Fibroblast of lung (primary cell): ENCODE measurements at regions not wholly inside any gene's neighbourhood (a gene's known extent, or its start where the extent isn't known, plus 50 kb on each side); places are given as distances from the start of the nearest gene placed in this dataset.
A peak's percentile ranks its signal among the peaks of the same experiment; 100 is the strongest.

ENCODE experiments used
- DNase-seq, 2 donors: peaks; one replicate each; pipeline versions ENCODE4 v3.0.0 to v3.0.0-alpha.2; 2010; ENCODE audit warnings: low read depth in 2 of 2
- H2AFZ ChIP-seq: 2 replicates; pipeline ENCODE4 v1.5.1; 2012; ENCODE audit warnings: low read length, control low read depth, inconsistent platforms
- H3K27ac ChIP-seq: 2 replicates; pipeline ENCODE4 v1.5.1; 2011; ENCODE audit warnings: low read length, control low read depth; ENCODE audit not compliant: insufficient read depth
- H3K27me3 ChIP-seq: 2 replicates; pipeline ENCODE4 v1.5.1; 2011; ENCODE audit warnings: mild to moderate bottlenecking, low read length; ENCODE audit not compliant: control insufficient read depth, insufficient read depth
- H3K36me3 ChIP-seq: 2 replicates; pipeline ENCODE4 v1.5.1; 2011; ENCODE audit warnings: low read length; ENCODE audit not compliant: control insufficient read depth, insufficient read depth
- H3K4me1 ChIP-seq: 2 replicates; pipeline ENCODE4 v1.5.1; 2011; ENCODE audit warnings: low read length; ENCODE audit not compliant: control insufficient read depth, insufficient read depth; ENCODE audit errors: extremely low read depth
- H3K4me2 ChIP-seq: 2 replicates; pipeline ENCODE4 v1.5.1; 2011; ENCODE audit warnings: low read length, control low read depth; ENCODE audit not compliant: insufficient read depth; ENCODE audit errors: extremely low read depth
- H3K4me3 ChIP-seq, 4 experiments: fragments of 200-600 bp in 1 of 4; sonication (generic) in 1 of 4; replicated peaks in 1 of 4; 2 replicates each; pipeline ENCODE4 v1.5.1; 2011 to 2016; ENCODE audit warnings: low read length in 4 of 4, low read depth in 3 of 4, mild to moderate bottlenecking in 3 of 4, control low read depth in 2 of 4, inconsistent platforms in 1 of 4, mixed read lengths in 1 of 4; ENCODE audit not compliant: insufficient read depth in 1 of 4; ENCODE audit errors: control extremely low read depth in 1 of 4
- H3K79me2 ChIP-seq: 2 replicates; pipeline ENCODE4 v1.5.1; 2012; ENCODE audit warnings: mild to moderate bottlenecking, low read length, inconsistent platforms; ENCODE audit not compliant: control insufficient read depth, insufficient read depth
- H3K9ac ChIP-seq: 2 replicates; pipeline ENCODE4 v1.5.1; 2011; ENCODE audit warnings: mild to moderate bottlenecking, low read length, control low read depth; ENCODE audit not compliant: insufficient read depth
- H3K9me3 ChIP-seq: 2 replicates; pipeline ENCODE4 v1.5.1; 2012; ENCODE audit warnings: low read depth, low read length; ENCODE audit not compliant: control insufficient read depth, insufficient read depth
- H4K20me1 ChIP-seq: 2 replicates; pipeline ENCODE4 v1.5.1; 2011; ENCODE audit warnings: low read length; ENCODE audit not compliant: control insufficient read depth, insufficient read depth; ENCODE audit errors: extremely low read depth
- CTCF ChIP-seq, 2 donors: IDR thresholded peaks in 1 of 2; conservative IDR thresholded peaks in 1 of 2; 1 replicate in 1 of 2; 2 replicates in 1 of 2; pipeline ENCODE4 v1.5.1; 2011 to 2012; ENCODE audit warnings: low read length in 2 of 2, control low read depth in 1 of 2, inconsistent platforms in 1 of 2, low read depth in 1 of 2, mild to moderate bottlenecking in 1 of 2
- EZH2 ChIP-seq: IDR thresholded peaks from 2 replicates; pipeline ENCODE4 v1.5.1; 2012; ENCODE audit warnings: low read length, control low read depth, mild to moderate bottlenecking; ENCODE audit errors: missing control alignments

GRCh38 chrX:44470816-44471215 is 71.8 kb downstream of the FUNDC1 start:
- Histone ChIP-seq H3K9me3 (no peaks in the 10 kb centered on the region), H3K79me2 (no peaks in the 10 kb centered on the region), H3K4me1 (no peaks in the 10 kb centered on the region), H3K4me2 (no peak overlapping the region), H2AFZ (no peak overlapping the region), H3K9ac (no peak overlapping the region), H3K36me3 (no peaks in the 10 kb centered on the region), H4K20me1 (no peaks in the 10 kb centered on the region), H3K4me3 (no peak overlapping the region), H3K27ac (no peak overlapping the region), H3K27me3 (no peaks in the 10 kb centered on the region)
- no peak for DNase-seq
- no peak for TF ChIP-seq CTCF (conservative IDR thresholded peaks at IDR 0.05 in 1 of 2, IDR thresholded peaks at IDR 0.05 in 1 of 2; ENCODE audit: low read depth in 1 of 2, low read length in 2 of 2)
- TF ChIP-seq EZH2 = no peak

GRCh38 chrX:44462850-44463249 is 79.8 kb downstream of the FUNDC1 start:
- Histone ChIP-seq H2AFZ (no peak overlapping the region), H3K27me3 (no peaks in the 10 kb centered on the region), H3K4me2 (no peak overlapping the region), H3K4me1 (no peaks in the 10 kb centered on the region), H3K27ac (no peak overlapping the region), H4K20me1 (no peaks in the 10 kb centered on the region), H3K9ac (no peak overlapping the region), H3K36me3 (no peaks in the 10 kb centered on the region), H3K9me3 (no peaks in the 10 kb centered on the region), H3K4me3 (no peak overlapping the region), H3K79me2 (no peaks in the 10 kb centered on the region)
- peak; percentile 2 to 53 for DNase-seq
- no peak for TF ChIP-seq CTCF (conservative IDR thresholded peaks at IDR 0.05 in 1 of 2, IDR thresholded peaks at IDR 0.05 in 1 of 2; ENCODE audit: low read depth in 1 of 2, low read length in 2 of 2)
- TF ChIP-seq EZH2 = no peak

- H3K79me2 ChIP-seq = no peaks in the 10 kb centered on the region
- no peak overlapping the region for H3K4me3 ChIP-seq
- DNase-seq = peak; percentile 2 to 10
- H3K27me3 ChIP-seq = no peaks in the 10 kb centered on the region
- no peak overlapping the region for H3K4me2 ChIP-seq
- TF ChIP-seq CTCF (conservative IDR thresholded peaks at IDR 0.05 in 1 of 2, IDR thresholded peaks at IDR 0.05 in 1 of 2; ENCODE audit: low read depth in 1 of 2, low read length in 2 of 2) = no peak
- TF ChIP-seq EZH2 = no peak
- no peaks in the 10 kb centered on the region for H3K9me3 ChIP-seq
- no peak overlapping the region for H3K27ac ChIP-seq
- H3K9ac ChIP-seq = no peak overlapping the region
- no peak overlapping the region for H2AFZ ChIP-seq
- no peaks in the 10 kb centered on the region for H3K4me1 ChIP-seq
- H3K36me3 ChIP-seq = no peaks in the 10 kb centered on the region
- no peaks in the 10 kb centered on the region for H4K20me1 ChIP-seq
Measured at GRCh38 chrX:44459501-44459900, 83.2 kb downstream of the FUNDC1 start.
